Left lung (tissue), 4 donors: ENCODE measurements at regions not wholly inside any gene's neighbourhood (a gene's known extent, or its start where the extent isn't known, plus 50 kb on each side); places are given as distances from the start of the nearest gene placed in this dataset.

Source experiments
- ATAC-seq: fragments of 200-7000 bp; cut with Tn5 transposase; one replicate; pipeline ENCODE4 v1.9.1; 2020; ENCODE audit warnings: moderate library complexity
- DNase-seq, 4 donors: peaks; one replicate each; pipeline ENCODE4 v3.0.0-alpha.2; 2013 to 2020
- H3K27ac ChIP-seq, 2 donors: fragments of 200-600 bp; sonication (generic) in 1 of 2; one replicate each; pipeline versions ENCODE4 v1.5.0 to v1.8.0; 2020 to 2021
- H3K27me3 ChIP-seq, 2 donors: fragments of 200-600 bp; sonication (generic) in 1 of 2; one replicate each; pipeline versions ENCODE4 v1.5.0 to v1.8.0; 2020 to 2021
- H3K36me3 ChIP-seq, 2 donors: fragments of 200-600 bp; sonication (generic) in 1 of 2; one replicate each; pipeline versions ENCODE4 v1.5.0 to v1.8.0; 2020 to 2021
- H3K4me1 ChIP-seq, 2 donors: fragments of 200-600 bp; one replicate each; pipeline ENCODE4 v1.8.0; 2021
- H3K4me3 ChIP-seq, 2 donors: fragments of 200-600 bp; sonication (generic) in 1 of 2; one replicate each; pipeline versions ENCODE4 v1.5.0 to v1.8.0; 2020 to 2021; ENCODE audit warnings: mild to moderate bottlenecking in 1 of 2
- H3K9me3 ChIP-seq, 2 donors: fragments of 200-600 bp; sonication (generic) in 1 of 2; one replicate each; pipeline versions ENCODE4 v1.5.0 to v1.8.0; 2020 to 2021
- intact Hi-C, 2 donors: fragments of 100-400 bp; cut with DNase I; formaldehyde crosslinking; loops; one replicate each; pipeline versions ENCODE4 v1.11.2 to v1.14.2; 2022
- TF ChIP-seq, protein P1 (sequence below), 2 donors: fragments of 200-600 bp; sonication (generic) in 1 of 2; IDR thresholded peaks; one replicate each; pipeline versions ENCODE4 v1.5.0 to v1.8.0; 2021; ENCODE audit warnings: antibody characterized with exemption in 2 of 2
- donor health status: DM: no; HTN: yes; CAD: no.
- donor health status: DM: no; HTN: no; CAD: no.

DNA sequence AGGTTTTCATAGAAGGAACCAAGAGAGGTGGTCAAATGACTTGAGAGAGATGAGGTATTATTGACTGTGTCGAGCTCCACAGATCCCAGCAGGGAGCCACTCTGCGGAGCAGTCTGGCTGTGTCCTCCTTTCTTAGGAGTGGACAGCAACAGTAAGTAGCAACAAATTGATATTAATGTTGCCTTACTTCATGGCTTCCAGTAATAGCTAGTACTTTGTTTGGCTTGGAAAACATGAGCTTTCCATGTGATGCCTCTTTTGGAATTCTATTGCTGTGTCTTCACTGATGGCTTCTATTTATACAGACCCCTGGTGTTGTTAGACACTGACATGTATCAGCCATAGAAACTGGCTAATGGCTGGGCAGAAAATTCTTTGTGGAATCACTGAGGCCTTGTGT, 531.2 kb upstream of the CCDC196 start:
- DNase-seq (no peak), ATAC-seq (no peak)
- Histone ChIP-seq H3K36me3 (no peaks in the 10 kb centered on the region), H3K4me1 (no peaks in the 10 kb centered on the region), H3K9me3 (no peaks in the 10 kb centered on the region), H3K27ac (no peak overlapping the region), H3K4me3 (no peak overlapping the region), H3K27me3 (no peaks in the 10 kb centered on the region)
- intact Hi-C loops, result no loop called here
- TF ChIP-seq, protein P1, sequence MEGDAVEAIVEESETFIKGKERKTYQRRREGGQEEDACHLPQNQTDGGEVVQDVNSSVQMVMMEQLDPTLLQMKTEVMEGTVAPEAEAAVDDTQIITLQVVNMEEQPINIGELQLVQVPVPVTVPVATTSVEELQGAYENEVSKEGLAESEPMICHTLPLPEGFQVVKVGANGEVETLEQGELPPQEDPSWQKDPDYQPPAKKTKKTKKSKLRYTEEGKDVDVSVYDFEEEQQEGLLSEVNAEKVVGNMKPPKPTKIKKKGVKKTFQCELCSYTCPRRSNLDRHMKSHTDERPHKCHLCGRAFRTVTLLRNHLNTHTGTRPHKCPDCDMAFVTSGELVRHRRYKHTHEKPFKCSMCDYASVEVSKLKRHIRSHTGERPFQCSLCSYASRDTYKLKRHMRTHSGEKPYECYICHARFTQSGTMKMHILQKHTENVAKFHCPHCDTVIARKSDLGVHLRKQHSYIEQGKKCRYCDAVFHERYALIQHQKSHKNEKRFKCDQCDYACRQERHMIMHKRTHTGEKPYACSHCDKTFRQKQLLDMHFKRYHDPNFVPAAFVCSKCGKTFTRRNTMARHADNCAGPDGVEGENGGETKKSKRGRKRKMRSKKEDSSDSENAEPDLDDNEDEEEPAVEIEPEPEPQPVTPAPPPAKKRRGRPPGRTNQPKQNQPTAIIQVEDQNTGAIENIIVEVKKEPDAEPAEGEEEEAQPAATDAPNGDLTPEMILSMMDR (IDR thresholded peaks at IDR 0.05), result no peak

DNA sequence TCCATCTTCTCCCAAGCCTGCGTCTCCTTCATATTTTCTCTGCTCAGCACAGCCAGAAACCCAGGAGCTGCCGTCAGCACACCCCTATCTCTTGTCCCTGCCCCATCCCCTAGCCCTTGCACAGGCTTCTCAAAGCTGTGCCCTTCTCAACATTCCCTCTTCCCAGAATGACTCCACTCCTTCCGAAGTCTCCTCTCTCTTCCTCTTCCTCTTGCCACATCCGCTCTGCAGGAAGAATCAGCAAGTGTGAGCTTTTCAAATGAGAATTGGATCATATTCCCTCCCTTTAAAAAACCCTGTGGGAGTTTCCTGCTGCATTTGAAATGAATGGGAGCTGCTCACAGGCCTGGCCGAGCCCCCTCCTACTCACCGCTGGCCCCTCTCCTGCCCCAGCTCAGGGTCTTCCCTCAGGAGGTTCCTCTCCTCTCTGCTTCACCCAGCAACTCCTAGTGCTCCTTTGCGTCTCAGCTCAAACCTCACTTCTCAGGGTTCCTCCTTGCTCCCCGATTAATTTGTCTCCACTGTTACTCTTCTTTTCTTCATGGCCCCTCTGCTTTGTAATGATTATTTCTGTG, 528.5 kb upstream of the CCDC196 start:
- Histone ChIP-seq H3K27me3 (no peaks in the 10 kb centered on the region), H3K4me3 (no peak overlapping the region), H3K36me3 (no peaks in the 10 kb centered on the region), H3K4me1 (no peaks in the 10 kb centered on the region), H3K9me3 (no peaks in the 10 kb centered on the region), H3K27ac (no peak overlapping the region)
- TF ChIP-seq, protein P1 (IDR thresholded peaks at IDR 0.05), result no peak
- intact Hi-C loops, result no loop called here
- DNase-seq (no peak), ATAC-seq (no peak)

DNA sequence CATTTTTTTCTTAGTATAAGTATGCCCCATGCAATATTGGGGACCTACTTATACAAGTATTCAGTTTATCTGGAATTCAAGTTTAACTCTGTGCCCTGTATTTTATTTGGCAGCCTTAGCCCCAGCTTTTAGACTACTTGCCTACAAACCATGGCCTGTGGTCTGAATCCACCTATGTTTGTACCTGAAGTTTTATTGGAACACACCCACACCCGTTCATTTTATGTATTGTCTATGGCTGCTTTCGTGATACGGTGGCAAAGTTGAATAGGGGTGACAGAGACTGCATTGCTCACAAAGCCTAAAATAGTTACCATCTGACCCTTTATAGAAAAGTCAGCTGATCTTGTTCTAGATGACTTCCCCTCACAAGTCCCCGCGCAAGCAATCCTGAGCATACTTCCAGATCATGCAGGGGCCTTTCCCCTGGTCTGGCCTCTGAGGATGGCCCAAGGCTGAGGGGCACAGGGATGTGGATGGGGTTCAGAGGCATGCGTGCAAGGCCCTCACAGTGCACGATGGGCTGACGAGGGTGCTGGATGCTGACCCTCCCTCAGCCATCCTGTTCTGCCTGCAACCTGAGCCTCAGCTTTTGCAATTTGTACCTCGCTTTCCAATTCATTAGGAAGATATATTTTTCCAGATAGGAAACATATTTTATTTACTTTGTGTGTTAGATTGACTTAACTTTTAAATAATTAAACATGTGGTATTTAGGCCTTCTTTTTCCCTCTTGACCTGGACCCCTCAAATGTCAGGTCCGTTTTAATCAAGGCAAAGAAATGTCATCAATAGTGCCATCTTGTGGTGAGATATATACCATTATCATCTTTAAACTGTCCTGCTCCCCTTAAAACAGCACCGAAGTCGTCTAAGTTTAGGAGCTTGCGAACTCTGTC, 527.3 kb upstream of the CCDC196 start:
- Histone ChIP-seq H3K27ac (no peak overlapping the region), H3K4me3 (no peak overlapping the region), H3K4me1 (no peaks in the 10 kb centered on the region), H3K36me3 (no peaks in the 10 kb centered on the region), H3K9me3 (no peaks in the 10 kb centered on the region), H3K27me3 (peaks cover 0 to 4% of the 10 kb centered on the region in 2 donors)
- TF ChIP-seq, protein P1 (IDR thresholded peaks at IDR 0.05), result peak; percentile 41 to 47
- DNase-seq, result peak in 2 of 4 donors; percentile 7 to 28
- intact Hi-C loops, result no loop called here
- peak; percentile 63 for ATAC-seq

DNA sequence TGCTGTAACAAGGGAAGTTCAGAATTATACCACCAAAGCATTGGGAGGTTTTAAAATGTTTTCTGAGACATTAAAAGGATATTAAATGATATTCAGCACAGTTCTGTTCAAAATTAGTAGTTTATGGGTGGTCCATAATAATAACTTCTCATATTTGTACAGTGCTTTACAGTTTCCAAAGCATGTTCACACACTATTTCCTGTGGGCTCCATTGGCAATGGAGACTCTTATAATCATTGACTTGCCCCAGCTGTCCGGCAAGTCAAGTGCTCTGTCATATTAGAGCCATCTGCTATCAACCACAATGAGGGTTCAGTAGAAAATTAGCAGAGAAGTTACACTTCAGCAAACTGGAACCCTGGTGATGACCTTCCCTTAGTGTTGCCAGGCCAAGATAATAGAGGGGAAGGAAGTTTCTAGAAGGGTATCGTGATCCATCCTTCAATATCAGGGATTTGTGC, 526.6 kb upstream of the CCDC196 start:
- Histone ChIP-seq H3K27ac (no peak overlapping the region), H3K4me3 (no peak overlapping the region), H3K27me3 (peaks cover 0 to 4% of the 10 kb centered on the region in 2 donors), H3K4me1 (no peaks in the 10 kb centered on the region), H3K9me3 (no peaks in the 10 kb centered on the region), H3K36me3 (no peaks in the 10 kb centered on the region)
- intact Hi-C loops, result no loop called here
- TF ChIP-seq, protein P1 (IDR thresholded peaks at IDR 0.05), result peak; percentile 1 to 7
- no peak for DNase-seq
- no peak for ATAC-seq

DNA sequence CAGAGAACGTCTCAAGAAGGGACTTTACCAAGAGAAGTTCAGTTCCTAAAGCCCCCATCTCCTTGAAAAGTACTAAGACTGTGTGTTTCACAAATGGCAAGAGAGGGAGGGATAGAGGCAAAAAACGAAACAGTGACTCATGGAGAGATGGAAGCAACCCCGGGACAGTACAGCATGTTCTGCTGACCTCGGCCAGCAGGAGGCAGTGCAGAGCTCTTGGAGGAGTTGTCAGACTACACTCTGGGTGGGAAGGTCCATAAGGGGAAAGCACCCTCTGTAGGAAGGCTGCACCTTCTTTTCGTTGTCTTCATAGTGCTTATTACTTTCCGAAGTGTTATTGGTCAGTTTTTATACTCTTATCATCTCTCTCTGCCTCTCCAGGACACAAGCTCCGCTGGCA, 525.2 kb upstream of the CCDC196 start:
- Histone ChIP-seq H3K27ac (no peak overlapping the region), H3K4me3 (no peak overlapping the region), H3K27me3 (peaks cover 0 to 6% of the 10 kb centered on the region in 2 donors), H3K9me3 (no peaks in the 10 kb centered on the region), H3K36me3 (no peaks in the 10 kb centered on the region), H3K4me1 (no peaks in the 10 kb centered on the region)
- DNase-seq (peak in 1 of 4 donors; percentile 7), ATAC-seq (peak; percentile 88)
- intact Hi-C loops, result no loop called here
- TF ChIP-seq, protein P1 (IDR thresholded peaks at IDR 0.05), result peak; percentile 48 to 66
